Adipocyte (in vitro differentiated cells): ENCODE measurements at regions not wholly inside any gene's neighbourhood (a gene's known extent, or its start where the extent isn't known, plus 50 kb on each side); places are given as distances from the start of the nearest gene placed in this dataset.

Source experiments
- DNase-seq: peaks from one replicate; pipeline ENCODE4 v3.0.0-alpha.2; 2015; ENCODE audit warnings: low read depth
- H3K27me3 ChIP-seq: replicated peaks from 2 replicates; pipeline ENCODE4 v1.7.0; 2013; ENCODE audit warnings: mild to moderate bottlenecking, low read length, moderate library complexity; ENCODE audit not compliant: control insufficient read depth, insufficient read depth
- H3K36me3 ChIP-seq: 2 replicates; pipeline ENCODE4 v1.7.0; 2013; ENCODE audit warnings: low read length, mild to moderate bottlenecking, moderate library complexity; ENCODE audit not compliant: control insufficient read depth, insufficient read depth, severe bottlenecking
- H3K4me1 ChIP-seq: 2 replicates; pipeline ENCODE4 v1.7.0; 2013; ENCODE audit warnings: mild to moderate bottlenecking, low read length, moderate library complexity; ENCODE audit not compliant: control insufficient read depth, insufficient read depth
- H3K4me3 ChIP-seq: 2 replicates; pipeline ENCODE4 v1.7.0; 2013; ENCODE audit warnings: mild to moderate bottlenecking, low read length, moderate library complexity
- H3K9ac ChIP-seq: 2 replicates; pipeline ENCODE4 v1.7.0; 2013; ENCODE audit warnings: mild to moderate bottlenecking, low read length, moderate library complexity
- H3K9me3 ChIP-seq: 2 replicates; pipeline ENCODE4 v1.7.0; 2013; ENCODE audit warnings: mild to moderate bottlenecking, low read length, moderate library complexity; ENCODE audit not compliant: control insufficient read depth

- Histone ChIP-seq H3K4me3 (no peak overlapping the region), H3K9ac (no peak overlapping the region), H3K9me3 (no peaks in the 10 kb centered on the region), H3K27me3 (peaks cover 6% of the 10 kb centered on the region), H3K36me3 (no peaks in the 10 kb centered on the region), H3K4me1 (peaks cover 6% of the 10 kb centered on the region)
- no peak for DNase-seq
These were observed 50.5 kb upstream of the CSPG4 start for GRCh38 chr15:75763137-75763611.
